HG02970 (cell line): ENCODE measurements at regions not wholly inside any gene's neighbourhood (a gene's known extent, or its start where the extent isn't known, plus 50 kb on each side); places are given as distances from the start of the nearest gene placed in this dataset.
"Not testable (repeated sequence)": the region's sequence is repeated elsewhere in the genome, so short reads cannot be mapped to it uniquely, and the experiment has no call there.

ENCODE experiments used
- ATAC-seq: cut with Tn5 transposase; IDR thresholded peaks from one replicate; pipeline ENCODE4 v1.9.1; 2021; ENCODE audit warnings: mild to moderate bottlenecking, moderate library complexity, moderate number of reproducible peaks; ENCODE audit not compliant: unreplicated experiment, low FRiP score

DNA sequence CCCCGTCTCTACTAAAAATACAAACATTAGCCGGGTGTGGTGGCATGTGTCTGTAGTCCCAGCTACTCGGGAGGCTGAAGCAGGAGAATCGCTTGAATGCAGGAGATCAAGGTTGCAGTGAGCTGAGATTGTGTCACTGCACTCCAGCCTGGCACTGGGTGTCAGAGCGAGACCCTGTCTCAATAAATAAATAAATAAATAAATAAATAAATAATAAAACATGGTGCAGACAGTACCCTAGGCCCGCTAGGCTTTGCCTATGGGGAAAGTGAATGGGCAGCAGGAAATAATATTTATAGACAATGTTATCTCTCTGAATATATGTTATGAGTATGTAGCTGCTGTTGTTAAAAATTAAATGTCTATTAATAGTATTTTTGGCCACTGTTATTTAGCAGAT is 130.4 kb downstream of the LARP7 start:
- no peak for ATAC-seq

DNA sequence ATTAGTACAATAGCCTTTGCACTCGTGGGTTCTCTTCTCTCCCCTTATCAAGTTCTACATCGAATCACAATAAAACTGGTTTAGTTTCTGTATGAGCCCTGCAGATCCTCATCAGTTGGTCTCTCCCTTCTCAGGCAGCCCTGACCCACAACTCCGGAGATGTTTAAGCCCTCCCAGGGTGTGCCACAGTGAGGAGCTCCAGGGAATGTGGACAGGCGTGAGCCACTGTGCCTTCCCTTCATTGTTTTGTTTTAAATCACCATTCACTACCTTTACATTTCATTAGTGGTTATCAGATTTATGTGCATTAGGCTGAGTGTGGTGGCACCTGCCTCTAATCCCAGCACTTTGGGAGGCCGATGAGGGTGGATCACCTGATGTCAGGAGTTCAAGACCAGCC is 133.2 kb downstream of the LARP7 start:
- ATAC-seq, result no peak

DNA sequence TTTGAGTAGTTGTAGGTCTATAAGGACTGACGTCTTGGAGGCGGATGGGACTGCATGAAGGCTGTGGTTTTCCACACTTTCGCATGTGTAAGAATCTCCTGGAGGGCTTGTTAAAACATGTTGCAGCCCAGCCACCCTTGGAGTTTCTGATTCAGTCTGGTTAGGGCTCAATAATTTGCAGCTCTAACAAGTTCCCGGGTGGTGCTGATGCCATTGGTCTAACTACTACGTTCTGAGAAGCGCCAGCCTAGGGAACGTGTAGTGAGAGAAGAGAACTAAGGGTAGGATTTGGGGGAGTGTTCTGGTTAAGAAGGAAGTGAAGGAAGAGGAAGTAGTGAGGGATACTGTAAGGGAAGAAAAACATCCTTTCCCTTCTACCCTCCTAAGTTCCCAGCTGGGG is 138.9 kb downstream of the LARP7 start:
- no peak for ATAC-seq

DNA sequence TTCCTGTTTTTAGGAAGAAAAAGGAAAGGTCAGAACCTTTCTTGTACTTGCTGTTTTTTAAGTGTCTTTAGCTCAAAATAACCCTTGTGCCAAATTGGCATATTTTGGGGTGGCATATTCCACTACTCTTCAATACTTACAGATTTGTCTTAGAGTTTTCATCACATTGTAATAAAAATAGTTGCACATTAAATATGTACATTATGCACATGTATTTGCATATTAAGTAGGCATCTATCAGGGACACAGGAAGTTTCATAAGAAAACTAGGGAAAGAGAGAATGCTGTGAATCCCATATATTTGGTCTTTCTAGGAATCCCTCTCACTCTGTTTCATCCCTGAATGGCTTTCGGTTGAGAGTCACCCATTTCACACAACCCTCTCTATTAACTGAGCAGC is 139.6 kb downstream of the LARP7 start:
- ATAC-seq, result no peak

DNA sequence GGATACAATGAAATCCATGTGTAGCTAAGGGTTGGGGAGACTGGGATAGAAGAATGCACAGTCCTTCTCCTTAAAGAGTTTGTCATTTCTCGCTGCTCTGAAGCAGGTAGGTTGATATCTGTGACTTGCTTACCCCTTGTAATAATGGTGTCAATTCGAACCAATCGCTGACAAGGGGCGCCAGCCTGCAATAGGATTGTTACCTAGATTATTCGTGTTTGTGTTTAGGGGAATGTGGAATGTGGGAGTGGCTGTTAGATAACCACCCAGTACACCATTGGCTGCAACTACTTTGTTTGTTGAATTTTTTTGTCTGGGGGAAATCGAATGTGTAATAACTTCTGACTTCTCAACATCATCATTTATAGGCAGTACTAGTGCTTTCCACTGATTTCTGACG is 141.6 kb downstream of the LARP7 start:
- ATAC-seq, result no peak

DNA sequence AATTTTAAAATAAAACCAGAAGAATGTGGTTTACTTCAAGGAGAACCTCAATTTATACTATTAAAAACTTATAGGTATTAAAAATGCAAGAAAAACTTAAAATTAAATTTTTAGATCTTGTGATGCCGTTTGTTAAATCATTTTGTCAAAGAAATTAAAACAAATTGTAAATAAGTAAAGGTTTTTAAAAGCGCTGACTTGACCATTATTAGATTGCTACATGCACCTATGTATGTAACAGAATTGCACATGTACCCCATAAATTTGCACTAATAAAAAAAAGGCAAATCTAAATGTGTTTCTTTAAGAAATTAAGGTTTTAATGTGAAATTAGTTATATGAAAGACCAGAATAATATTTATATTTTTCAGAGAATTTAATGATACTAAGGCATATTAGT is 156.1 kb downstream of the LARP7 start:
- ATAC-seq, result no peak

DNA sequence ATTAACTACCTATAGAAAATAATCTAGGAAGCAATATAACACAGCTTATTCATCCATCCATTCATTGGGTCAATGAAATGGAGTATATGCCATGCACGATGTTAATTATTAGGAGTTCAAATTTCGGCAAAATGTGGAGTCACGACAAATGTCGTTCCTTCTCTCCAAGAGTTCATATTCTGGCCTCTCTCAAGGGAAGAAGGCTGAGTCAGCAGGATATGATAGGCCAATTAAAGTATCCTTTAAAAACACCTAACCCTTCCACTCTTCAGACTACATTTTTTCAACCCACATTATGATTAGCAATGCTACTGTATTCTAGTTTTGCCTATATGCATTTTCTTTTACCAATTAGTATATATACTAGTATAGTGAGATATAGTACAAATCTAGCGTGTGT is 163.1 kb downstream of the LARP7 start:
- ATAC-seq, result no peak

DNA sequence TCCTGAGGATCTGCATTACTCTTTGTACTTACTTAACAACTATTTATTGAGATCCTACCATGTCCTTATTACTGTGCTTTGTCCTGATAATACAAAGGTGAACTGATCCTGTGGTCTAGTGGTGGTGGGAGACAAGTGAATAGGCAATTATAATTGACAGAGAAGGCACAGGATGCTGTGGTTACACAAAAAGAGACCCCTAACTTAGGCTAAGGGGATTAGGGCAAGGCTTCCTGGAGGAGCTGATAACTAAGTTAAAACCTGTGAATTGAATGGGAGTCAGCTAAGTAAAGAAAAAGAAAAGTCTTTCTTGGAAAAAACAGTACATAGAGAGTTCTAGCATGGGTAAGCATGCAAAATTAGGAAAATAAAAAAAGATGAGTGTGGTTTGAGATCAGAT is 164.4 kb downstream of the LARP7 start:
- no peak for ATAC-seq

DNA sequence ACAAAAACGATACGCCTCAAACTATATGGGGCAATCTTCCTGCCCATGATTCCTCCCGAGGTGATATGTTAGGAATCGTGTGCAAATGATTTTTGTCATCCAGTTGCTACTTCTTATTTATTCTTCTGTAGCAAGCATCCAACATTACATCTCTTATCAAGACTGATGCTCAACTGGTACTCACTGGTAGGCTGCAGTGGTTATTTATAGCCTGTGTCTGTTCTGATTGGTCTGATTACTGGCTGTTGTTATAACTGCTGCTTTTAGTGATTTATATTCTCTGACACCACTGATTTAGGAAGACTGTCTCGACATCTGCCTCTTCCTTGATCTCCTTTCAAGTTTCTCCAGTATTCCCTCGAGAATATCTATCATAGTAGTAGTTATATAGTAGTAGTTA is 165.8 kb downstream of the LARP7 start:
- ATAC-seq, result no peak

DNA sequence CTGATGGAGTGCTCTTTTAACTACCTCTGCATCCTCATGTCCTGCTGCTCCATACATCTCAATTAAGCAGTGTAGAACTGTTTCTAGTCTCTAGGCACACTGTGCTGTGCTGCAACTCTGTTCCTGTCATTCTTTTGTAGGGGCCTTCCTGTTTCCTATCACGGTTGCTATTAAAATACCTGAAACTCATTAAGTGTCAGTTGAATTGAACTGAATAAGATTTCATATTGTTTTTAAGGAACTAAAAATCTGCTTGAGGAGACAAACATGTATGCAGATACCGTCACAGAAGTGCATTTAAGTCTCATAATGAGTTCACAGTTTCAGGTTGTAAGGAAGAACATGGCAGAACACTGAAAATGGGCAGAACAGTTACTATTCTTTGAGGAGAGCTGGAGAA is 170.1 kb downstream of the LARP7 start:
- no peak for ATAC-seq

DNA sequence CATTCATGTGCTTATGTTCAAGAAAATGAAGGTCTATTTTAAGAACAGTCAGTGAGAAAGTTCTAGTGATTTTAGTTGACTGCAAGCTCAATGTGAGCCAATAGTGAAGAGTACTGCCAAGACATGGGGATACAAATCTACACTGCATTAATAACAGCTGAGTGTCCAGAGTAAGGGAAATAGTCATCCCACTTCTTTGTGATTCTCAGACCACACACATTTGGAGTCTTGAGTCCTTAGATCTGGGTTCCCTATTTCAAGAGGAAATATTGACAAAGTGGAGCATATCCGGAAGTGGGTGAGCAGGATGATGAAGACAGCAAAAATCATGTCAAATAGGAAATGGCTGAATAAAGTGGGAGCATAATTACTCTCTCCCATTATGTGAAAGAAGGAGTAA is 171.1 kb downstream of the LARP7 start:
- no peak for ATAC-seq

DNA sequence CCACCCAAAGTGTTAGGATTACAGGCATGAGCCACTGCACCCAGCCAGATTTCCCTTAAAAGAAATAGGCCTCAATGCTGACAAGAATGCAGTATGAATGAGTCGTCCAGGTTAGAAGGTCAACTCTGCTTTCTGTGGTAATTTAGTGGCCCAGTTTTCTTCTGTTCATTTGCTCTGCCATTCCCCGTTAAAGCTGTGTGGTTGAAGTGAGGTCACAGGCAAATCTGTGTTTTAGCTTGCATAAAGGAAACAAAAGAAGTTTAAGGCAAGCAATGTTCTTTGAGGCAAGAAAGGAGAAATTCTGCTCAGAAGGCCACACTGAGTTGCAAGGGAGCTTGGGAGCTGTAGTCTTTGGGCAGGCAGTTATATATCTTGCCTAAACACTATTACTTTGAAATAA is 176.8 kb downstream of the LARP7 start:
- ATAC-seq, result no peak

DNA sequence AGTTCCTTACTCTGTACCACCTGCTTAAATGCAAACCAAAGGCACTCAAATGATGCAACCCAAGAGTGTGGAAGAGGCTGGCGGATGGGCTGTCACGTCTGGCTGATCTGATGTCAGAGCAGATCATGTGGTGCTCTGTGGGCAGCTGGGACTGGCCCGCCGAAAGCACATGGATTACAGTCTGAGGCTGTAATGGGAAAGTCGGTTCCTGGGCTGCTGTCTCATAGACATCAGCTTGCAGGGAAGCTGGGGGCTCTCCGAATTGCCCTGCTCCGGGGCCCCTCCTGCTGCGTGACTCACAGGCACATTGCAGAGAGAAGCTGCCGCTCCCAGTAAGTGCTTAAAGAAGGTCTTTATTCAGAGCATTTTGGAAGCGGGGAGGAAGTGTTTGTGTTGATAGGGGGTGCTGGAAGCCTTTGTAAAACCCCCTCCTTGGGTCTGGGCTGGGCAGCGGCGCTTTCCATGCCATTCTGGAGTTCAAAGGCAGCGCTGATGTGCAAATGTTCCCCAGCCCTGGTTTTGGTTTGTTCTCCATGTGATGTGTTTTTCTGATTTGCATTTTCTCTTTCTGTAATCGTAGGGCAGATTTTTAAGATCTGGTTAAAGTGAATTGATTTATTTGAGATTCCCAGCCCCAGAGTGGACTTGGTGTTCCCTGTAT is 181.1 kb downstream of the LARP7 start:
- ATAC-seq, result peak; percentile 94

DNA sequence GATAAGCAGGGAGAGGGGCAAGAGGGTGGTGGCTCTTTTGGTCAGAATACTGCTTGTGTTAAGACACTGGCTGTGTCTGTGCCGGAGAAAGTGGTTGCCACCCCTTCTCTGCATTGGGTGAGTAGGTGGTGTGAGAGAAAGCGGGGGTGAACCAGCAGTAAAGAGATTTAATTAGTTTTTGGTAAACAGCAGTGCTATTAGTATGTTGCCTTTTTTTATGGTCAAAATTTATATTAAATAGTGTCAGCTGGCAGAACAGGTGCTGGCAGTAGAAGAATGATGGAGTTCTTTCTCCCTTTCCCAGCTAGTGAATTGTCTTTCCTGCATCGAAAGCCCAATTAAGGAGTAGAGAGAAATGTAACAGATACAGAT is 181.6 kb downstream of the LARP7 start:
- no peak for ATAC-seq

DNA sequence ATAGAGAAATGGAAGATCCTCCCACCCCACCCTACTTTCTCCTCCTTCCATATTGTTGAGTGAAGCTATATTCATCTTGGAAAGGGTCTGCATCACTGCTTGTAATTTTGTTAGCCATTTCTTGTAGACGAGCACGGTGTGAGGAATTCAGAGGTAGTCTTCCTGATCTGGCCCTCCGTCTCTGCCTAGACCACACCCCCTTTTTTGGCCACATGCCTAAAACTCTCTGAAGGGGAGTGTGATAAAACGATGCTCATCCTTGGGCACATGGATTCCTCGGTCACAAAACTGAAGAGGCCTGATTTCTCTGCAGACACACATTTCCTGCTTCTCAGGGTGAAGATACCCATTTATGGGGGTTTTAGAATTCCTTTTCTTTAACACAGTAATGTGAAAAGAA is 182.8 kb downstream of the LARP7 start:
- ATAC-seq, result no peak

DNA sequence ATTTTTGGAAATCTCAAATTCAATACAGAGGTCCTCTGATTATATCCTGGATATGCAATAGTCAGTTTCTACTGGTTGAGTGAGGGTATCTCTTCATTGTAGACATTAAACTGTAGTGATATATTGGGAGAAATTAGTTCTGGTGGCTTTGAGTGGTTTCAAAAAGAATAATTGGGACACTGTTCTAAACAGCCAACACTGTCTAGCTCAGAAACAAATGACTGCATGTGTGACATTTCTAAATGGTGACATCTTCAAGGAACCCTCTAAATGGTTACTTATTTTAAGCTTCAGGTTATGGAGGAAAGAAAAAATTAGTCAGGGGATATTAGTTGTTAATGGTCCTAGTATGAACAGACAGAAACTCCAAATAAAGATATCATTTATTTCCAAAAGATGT is 186.2 kb downstream of the LARP7 start:
- ATAC-seq, result no peak

DNA sequence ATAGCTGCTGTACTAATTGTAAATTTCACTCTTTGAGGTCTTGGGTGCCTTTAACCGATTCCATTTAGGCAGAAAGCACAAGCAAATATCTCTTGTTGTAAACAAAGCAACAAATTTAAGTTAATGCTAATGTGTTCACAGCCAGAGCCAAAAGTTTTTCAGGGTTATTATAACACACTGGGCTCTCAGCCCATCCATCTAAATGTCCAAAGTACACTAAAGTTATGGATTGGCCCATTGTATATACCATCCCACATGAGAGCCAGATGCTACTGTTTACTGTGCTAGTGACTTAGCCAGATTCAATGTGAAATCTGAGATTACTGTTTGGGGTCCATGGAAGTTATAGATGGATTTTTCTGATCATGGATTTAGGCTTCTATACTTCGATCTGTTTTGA is 186.7 kb downstream of the LARP7 start:
- ATAC-seq, result no peak

DNA sequence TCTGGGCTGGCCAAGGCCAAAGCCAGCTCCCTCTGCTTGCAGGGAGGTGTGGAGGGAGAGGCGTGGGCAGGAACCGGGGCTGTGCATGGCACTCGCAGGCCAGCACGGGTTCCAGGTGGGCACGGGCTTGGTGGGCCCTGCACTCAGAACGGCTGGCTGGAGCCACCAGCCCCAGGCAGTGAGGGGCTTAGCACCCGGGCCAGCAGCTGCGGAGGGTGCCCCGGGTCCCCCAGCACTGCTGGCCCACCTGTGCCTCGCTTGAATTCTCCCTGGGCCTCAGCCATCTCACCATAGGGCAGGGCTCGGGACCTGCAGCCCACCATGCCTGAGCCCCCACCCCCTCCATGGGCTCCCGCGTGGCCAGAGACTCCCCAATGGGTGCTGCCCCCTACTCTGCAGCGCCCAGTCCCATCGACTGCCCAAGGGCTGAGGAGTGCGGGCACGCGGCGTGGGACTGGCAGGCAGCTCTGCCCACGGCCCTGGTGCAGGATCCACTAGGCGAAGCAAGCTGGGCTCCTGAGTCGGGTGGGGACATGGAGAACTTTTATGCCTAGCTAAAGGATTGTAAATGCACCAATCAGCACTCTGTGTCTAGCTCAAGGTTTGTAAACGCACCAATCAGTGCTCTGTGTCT is 193.9 kb downstream of the LARP7 start:
- no peak for ATAC-seq

DNA sequence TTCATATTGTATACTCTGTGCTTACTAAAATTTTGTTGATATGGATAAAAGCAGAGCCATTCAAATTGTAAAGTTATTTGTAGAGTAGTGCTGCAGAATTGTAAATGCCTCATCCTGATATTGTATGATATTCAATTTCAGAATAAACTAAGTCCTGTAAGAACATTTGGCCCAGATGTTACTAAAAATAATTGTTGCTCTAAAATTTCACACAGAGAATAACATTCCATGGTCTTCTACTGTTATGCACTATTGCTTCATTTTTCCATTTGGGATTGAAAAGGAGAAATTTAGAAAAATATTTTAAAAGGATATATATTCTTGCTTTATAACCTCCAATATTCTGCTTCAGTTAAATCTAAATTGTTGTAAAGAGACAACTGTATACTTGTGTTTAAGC is 195.6 kb downstream of the LARP7 start:
- ATAC-seq, result no peak

DNA sequence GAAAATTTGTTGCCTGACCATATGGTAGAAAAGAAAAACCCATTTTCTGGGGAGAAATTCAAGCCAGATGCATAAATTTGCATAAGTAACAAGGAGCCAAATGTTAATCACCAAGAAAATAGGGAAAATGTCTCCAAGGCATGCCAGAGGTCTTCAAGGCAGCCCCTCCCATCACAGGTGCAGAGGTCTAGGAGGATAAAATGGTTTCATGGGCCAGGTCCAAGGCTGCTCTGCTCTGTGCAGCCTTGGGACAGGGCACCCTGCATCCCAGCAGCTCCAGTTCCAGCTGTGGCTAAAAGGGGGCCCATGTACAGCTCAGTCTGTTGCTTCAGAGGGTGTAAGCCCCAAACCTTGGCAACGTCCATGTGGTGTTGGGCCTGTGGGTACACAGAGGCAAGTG is 200.0 kb downstream of the LARP7 start:
- ATAC-seq, result no peak

DNA sequence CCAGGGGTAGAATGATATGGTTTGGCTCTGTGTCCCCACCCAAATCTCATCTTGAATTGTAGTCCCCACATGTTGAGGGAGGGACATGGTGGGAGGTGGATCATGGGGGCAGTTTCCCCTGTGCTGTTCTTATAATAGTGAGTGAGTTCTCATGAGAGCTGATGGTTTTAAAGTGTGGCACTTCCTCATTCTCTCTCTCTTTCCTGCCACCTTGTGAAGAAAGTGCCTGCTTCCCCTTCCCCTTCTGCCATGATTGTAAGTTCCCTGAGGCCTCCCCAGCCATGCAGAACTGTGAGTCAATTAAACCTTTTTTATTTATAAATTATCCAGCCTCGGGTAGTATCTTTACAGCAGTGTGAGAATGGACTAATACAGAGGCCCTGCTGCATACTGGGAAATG is 201.1 kb downstream of the LARP7 start:
- ATAC-seq, result not testable (repeated sequence)

DNA sequence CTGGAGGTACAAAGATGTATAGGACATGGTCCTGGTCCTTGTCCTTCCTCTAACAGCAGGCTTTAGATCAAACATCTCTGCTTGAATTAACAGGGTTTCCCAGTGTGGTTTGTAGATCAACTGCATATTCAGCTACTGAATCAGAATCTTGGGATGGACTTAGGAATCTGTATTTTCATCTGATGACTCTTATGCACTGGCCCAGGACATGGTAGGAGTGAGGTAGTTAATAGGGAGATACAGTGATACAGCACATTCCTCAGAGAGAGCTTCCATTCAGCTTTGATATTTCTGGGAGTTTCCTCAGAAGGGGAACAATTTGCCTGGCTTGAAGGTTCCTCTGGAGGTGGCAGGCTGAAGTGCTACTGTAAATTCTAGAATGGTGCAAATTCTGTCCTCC is 203.1 kb downstream of the LARP7 start:
- no peak for ATAC-seq

DNA sequence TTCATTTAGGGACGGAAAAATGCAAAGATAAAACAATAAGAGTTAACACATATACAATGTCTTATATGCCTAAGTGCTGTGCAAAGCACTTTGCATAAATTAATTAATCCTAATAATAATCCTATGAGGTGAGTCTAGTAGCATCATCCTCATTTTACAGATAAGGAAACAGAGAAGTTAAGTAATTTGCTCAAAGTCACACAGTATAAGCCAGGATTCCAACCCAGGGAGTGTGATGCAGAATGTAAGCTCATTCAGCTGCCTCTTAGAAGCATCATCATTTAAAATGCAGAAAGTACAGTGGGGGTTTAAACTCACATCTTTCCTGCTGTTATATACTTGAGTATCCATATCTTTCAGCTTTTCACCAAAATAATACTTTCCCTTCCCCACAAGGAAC is 203.7 kb downstream of the LARP7 start:
- ATAC-seq, result no peak
